Stimulated activated CD4-positive, alpha-beta T cell treated with anti-CD3 and anti-CD28 coated beads, Interleukin-1b, Interleukin-23, amount 100 ng/mL, for 48 hours (primary cell): ENCODE measurements at regions not wholly inside any gene's neighbourhood (a gene's known extent, or its start where the extent isn't known, plus 50 kb on each side); places are given as distances from the start of the nearest gene placed in this dataset.
"Not testable (repeated sequence)": the region's sequence is repeated elsewhere in the genome, so short reads cannot be mapped to it uniquely, and the experiment has no call there.

Source experiments
- DNase-seq: peaks from one replicate; pipeline ENCODE4 v3.0.0-alpha.2; 2020

DNA sequence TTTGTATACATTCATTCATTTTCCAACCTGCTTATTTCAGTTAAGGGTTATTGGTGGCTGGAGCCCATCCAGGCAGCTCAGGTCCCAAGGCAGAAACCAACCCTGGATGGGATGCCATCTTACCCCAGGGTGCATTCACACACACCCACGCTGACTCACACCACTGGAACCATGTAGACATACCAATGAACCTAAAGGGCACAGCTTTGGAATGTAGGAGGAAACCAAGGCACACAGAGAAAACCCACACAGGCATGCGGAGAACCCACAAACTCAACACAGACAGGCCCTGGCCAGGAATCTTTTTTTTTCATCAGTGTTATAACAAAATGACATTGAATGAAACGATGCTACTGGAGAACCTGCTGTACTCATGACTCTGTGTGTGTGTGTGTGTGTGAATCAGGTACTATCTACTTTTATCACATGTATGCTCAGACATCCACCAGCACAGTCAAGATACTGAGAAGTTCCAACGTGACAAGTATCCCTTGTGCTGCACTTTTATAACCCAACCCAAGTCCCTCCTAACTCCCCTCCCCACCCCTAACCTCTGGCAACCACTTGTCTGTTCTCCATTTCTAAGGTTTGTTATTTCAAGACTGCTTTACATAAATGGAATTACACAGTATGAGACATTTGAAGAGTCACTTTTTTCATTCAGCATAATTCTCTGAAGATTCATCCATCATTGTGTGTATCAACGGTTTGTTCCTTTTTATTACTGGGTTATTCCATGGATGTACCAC is 286.8 kb upstream of the PLD5 start:
- no peak for DNase-seq

GRCh38 chr1:242806324-242806723 is 281.8 kb upstream of the PLD5 start:
- no peak for DNase-seq

- DNase-seq, result not testable (repeated sequence)
Measured at GRCh38 chr1:242805360-242805759, 280.9 kb upstream of the PLD5 start.

DNA sequence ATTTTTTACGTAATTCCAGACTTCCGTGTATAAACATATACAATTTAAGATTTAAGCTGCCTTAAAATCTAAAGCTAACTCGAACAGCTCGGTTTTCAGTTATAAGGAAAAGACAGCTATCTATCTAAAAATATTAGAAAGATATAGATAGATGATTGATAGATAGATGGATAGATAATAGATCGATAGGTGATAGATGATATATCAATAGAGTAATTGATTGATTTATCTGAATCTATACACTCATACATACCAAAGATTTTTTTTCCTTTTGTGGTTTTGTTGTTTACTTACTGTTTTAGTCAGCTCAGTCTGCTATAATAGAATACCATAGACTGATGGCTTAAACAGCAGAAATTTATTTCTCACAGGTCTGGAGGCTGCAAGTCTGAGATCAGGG is 278.5 kb upstream of the PLD5 start:
- DNase-seq, result no peak

DNA sequence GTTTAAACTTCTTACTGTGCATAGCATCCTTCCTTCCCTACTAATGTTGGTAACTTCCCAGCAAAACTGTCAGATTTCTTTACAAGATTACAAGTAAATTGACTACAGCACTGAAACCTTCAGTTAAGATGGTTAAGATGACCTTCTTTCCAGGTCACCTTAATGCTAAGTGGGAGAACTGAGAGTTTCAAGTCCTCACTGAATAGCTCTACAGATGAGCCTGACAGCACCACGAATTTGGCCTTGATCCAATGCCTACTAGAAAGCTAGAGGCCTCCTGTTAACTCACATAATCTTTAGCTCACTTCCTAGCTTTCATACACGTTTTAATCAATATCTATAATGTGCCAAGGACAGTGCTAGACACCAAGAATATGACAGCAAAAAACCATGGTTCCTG is 276.0 kb upstream of the PLD5 start:
- DNase-seq, result no peak

GRCh38 chr1:242797856-242798255 is 273.4 kb upstream of the PLD5 start:
- no peak for DNase-seq

GRCh38 chr1:242788771-242789170 is 264.3 kb upstream of the PLD5 start:
- no peak for DNase-seq

DNA sequence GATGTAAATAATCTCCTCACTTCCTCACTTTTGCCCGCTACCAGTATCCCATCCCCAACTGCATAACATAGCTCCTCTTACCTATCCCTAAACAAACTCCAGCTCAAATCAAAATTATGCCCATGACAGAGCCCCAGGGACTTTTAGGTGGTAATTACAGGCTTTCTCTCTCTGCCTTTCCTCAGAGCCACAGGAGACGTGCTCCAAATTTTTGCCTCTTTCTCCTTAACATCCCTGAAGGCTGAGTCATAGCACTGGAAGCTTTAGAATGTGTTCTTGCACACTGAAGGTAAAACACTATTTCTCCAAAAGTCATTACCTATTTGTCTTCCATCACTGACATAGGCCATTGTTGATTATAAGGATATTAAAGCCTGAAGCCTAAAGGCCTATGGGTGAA is 263.5 kb upstream of the PLD5 start:
- DNase-seq, result no peak

GRCh38 chr1:242784807-242785206 is 260.3 kb upstream of the PLD5 start:
- DNase-seq, result no peak

DNA sequence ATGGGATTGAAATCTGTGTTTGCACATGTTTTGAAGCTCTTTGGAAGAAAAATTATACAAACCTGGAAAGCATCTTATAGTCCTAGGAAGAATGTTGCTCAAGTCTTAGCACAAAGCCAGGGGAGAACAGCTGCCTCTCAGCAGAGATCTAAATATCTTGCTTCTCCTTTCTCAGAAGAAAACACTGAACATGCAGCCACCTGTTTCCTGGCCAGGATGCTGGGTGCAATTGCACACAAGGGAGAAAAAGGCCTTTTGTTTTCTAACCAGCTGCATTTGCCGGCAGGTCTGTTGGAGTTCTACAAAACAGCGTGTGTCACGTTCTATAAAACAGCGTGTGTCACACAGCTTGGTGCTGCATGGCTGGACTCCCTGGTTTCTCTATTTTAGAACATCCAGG is 259.6 kb upstream of the PLD5 start:
- DNase-seq, result no peak

- DNase-seq, result no peak
Measured at GRCh38 chr1:242774256-242774655, 249.8 kb upstream of the PLD5 start.

- DNase-seq, result no peak
Measured at GRCh38 chr1:242770366-242770765, 245.9 kb upstream of the PLD5 start.

- no peak for DNase-seq
Measured at GRCh38 chr1:242764161-242764560, 239.7 kb upstream of the PLD5 start.

DNA sequence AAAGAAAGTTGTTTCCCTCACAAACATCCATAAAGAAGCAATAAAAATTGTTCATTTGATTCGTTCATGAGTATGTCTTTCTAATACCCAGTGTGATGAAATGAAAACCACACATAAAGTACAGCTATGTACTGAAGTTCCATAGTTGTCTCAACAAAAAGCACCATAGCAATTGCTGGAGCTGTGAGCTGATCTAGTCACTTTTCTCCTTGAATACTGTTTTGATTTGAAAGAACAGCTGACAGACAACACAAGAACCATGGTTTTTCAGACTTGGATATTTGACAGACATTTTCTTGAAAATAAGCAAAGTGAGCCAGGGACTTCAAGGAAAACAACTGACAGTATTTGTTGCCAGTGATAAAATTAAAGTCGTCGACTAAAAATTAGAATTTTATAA is 237.1 kb upstream of the PLD5 start:
- no peak for DNase-seq

DNA sequence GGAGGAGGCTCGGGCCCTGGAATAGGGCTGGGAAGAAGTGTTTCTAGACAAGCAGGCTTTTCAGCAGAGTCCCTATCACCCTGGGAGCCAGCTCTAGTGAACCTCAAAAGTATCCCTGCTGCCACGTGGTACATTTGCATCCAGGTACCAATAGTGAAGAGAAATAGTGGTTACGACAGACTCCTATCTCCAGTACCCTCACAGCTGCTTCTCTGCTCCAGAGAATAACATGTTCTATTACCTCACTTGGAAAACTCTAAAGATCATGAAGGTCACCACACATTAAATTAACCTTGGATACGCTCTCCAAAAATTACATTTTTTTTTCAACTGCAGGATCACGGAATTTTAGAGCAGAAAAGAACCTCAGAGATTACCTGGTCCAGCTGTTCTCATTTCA is 230.4 kb upstream of the PLD5 start:
- DNase-seq, result no peak

DNA sequence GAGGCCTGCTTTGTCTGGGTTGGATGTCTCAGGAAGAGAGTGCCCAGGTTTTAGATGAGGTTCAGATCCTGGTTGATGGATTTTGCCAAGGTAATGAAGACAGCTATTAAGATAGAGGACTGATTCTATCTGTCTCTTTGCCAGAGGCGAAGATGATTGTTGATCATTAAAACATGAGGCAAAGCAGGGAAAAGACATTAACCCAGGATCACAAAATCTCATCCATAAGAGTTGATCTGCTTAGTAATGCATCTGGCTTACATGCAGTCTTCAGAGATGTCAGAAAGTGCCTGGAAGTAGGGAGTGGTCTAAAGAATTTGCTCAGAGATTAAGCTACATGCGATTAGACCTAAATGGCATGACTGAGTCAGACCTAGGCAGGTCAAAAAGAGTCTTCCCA is 229.6 kb upstream of the PLD5 start:
- DNase-seq, result no peak

DNA sequence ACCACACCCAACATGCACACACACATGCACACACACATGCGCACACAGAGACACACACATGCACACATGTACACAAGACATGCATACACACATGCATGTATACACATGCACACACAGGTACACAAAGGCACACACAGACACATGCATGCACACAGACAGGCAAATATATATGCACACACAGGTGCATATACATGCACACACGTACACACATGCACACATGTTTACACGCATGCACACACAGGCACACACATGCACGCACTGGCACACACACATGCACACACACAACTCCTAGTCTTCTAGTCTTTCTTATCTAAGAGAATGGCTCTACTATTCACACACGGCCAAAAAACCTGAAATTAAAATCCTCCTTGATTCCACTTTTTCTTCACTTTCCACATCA is 222.7 kb upstream of the PLD5 start:
- DNase-seq, result no peak

- DNase-seq, result no peak
Measured at GRCh38 chr1:242745079-242745478, 220.6 kb upstream of the PLD5 start.

GRCh38 chr1:242743983-242744780 is 219.7 kb upstream of the PLD5 start:
- DNase-seq, result no peak

DNA sequence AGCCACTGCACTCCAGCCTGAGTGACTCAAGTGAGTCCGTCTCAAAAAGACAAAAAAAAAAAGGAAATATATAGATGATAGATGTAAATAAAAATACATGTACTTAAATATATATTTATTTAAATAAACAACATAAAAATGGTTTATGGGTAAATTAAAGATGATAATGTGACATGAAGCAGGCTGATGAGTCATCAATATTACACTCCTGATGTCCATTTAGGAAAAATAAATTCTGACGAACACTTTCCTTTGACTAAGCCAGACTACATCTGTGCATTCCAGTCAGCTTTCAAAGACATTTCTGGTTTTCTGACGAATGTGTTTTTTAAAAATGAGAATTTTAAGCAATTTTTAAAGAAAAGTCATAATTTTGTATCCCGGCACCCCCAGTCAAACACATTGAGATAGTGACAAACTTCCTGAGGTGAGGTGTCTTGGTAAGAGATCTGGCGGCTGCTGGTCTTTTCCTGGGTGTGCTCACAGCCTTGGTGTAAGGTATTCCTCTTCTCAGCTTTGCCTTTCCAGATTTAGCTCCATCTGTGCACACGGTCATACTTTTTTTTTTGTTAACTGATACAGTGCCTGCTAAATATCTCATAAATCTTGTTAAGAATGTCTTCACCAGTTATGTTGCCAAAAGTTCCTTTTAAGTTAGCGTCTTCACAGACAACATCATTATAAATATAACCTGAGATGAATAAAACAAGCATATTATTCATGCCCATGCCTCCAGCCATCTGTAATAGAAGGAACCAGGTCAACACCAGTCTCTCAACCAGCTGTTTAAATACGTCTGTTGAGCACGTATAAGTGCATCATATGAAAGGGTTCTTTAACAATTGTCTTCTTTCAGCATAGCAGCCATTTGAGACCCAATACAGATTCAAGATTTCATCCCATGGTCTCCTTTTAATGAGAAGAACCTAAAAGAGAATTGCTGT is 214.5 kb upstream of the PLD5 start:
- DNase-seq, result no peak

DNA sequence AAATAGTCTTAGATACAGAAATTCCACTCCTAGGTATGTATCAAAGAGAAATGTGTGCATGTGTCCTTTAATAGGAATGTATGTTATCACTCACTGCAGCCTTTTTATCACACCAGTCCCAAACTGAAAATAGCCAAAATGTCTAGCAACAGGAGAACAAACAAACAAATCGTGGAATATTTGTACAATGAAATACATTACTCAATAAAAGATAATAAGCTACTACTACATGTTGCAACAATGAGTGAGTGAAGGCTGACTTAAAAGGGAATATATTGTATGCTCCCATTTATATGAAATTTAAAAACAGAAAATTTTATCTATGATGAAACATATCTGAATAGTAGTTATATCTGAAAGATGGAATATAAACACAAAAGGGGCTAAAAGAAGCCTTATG is 212.1 kb upstream of the PLD5 start:
- no peak for DNase-seq

GRCh38 chr1:242735323-242735722 is 210.8 kb upstream of the PLD5 start:
- DNase-seq, result no peak

DNA sequence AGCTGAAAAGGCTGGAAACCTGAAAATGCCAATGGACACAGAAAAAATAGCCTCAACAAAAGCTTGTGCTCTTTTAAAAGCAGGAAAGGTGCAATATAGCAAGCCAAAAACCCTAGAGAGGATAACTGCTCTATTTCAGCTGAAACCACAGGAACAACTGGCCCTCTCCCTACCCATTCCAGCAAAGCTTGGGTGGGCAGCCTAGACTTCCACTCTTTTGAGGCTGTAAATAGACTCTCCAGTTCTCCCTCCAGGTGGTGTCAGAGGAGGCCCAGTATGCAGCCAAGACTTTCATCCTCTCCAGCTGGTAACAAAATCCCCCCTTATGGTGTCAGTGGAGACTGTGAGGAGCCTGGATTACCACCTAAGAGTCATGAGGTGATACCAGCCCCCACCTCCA is 206.9 kb upstream of the PLD5 start:
- DNase-seq, result no peak
